Prostate gland (tissue), 2 donors: ENCODE measurements at regions not wholly inside any gene's neighbourhood (a gene's known extent, or its start where the extent isn't known, plus 50 kb on each side); places are given as distances from the start of the nearest gene placed in this dataset.

Experiments
- DNase-seq: peaks from one replicate; pipeline ENCODE4 v3.0.0-alpha.2; 2019; ENCODE audit warnings: low spot score
- H3K27ac ChIP-seq, 2 donors: fragments of 200-600 bp; sonication (generic); 2 replicates each; pipeline ENCODE4 v1.5.1; 2017 to 2019
- H3K27me3 ChIP-seq: fragments of 200-600 bp; sonication (generic); replicated peaks from 2 replicates; pipeline ENCODE4 v1.5.1; 2019; ENCODE audit not compliant: insufficient read depth
- H3K36me3 ChIP-seq, 2 donors: fragments of 200-600 bp; sonication (generic); 1 replicate in 1 of 2; 2 replicates in 1 of 2; pipeline versions ENCODE4 v1.5.1 to v1.8.1; 2017 to 2019
- H3K4me1 ChIP-seq: fragments of 200-600 bp; sonication (generic); replicated peaks from 2 replicates; pipeline ENCODE4 v1.5.1; 2019
- H3K4me3 ChIP-seq, 2 donors: fragments of 200-600 bp; sonication (generic); 2 replicates each; pipeline ENCODE4 v1.5.1; 2017 to 2019
- H3K9me3 ChIP-seq: fragments of 200-600 bp; sonication (generic); 2 replicates; pipeline ENCODE4 v1.5.1; 2017
- CTCF ChIP-seq, 4 experiments: fragments of 200-600 bp in 2 of 4; fragments of 450-650 bp in 2 of 4; sonication (generic) in 2 of 4; IDR thresholded peaks; 1 replicate in 3 of 4; 2 replicates in 1 of 4; pipeline ENCODE4 v1.5.1; 2016 to 2019; ENCODE audit warnings: antibody characterized with exemption in 4 of 4, mild to moderate bottlenecking in 2 of 4, moderate library complexity in 2 of 4
- POLR2A ChIP-seq: fragments of 450-650 bp; IDR thresholded peaks from one replicate; pipeline ENCODE4 v1.6.1; 2016; ENCODE audit warnings: antibody characterized with exemption, mild to moderate bottlenecking
- POLR2AphosphoS5 ChIP-seq: sonication (generic); formaldehyde crosslinking; IDR thresholded peaks from one replicate; pipeline ENCODE4 v1.6.1; 2017; ENCODE audit warnings: antibody characterized with exemption
- WGBS: methylation state at CpG from one replicate; pipeline ENCODE4 v1.1.5; 2018; 5-methylcytosine and 5-hydroxymethylcytosine counted together
- intact Hi-C: fragments of 100-400 bp; cut with DNase I; formaldehyde crosslinking; loops from one replicate; pipeline ENCODE4 v1.14.2; 2022

- Histone ChIP-seq H3K27ac (no peak overlapping the region), H3K27me3 (no peaks in the 10 kb centered on the region), H3K9me3 (no peaks in the 10 kb centered on the region), H3K4me3 (no peak overlapping the region), H3K4me1 (no peaks in the 10 kb centered on the region), H3K36me3 (no peaks in the 10 kb centered on the region)
- TF ChIP-seq POLR2AphosphoS5, result no peak
- TF ChIP-seq POLR2A, result no peak
- no peak for TF ChIP-seq CTCF (IDR thresholded peaks at IDR 0.05)
- intact Hi-C loops, result no loop called here
- WGBS, result 100% methylated on average over 1 of the region's 1 CpG
- DNase-seq, result no peak
These were observed 298.3 kb upstream of the DACH1 start for GRCh38 chr13:72165276-72165675.

- DNase-seq, result no peak
- Histone ChIP-seq H3K36me3 (no peaks in the 10 kb centered on the region), H3K9me3 (no peaks in the 10 kb centered on the region), H3K27me3 (no peaks in the 10 kb centered on the region), H3K27ac (no peak overlapping the region), H3K4me3 (no peak overlapping the region), H3K4me1 (no peaks in the 10 kb centered on the region)
- WGBS, result 63% methylated on average over 1 of the region's 1 CpG
- intact Hi-C loops, result no loop called here
- TF ChIP-seq POLR2A (no peak), POLR2AphosphoS5 (no peak), CTCF (IDR thresholded peaks at IDR 0.05) (no peak)
These were observed 297.8 kb upstream of the DACH1 start for GRCh38 chr13:72164811-72165210.

GRCh38 chr13:72163678-72164077 is 296.7 kb upstream of the DACH1 start:
- 32% methylated on average over 4 of the region's 4 CpGs for WGBS
- Histone ChIP-seq H3K36me3 (no peaks in the 10 kb centered on the region), H3K27ac (no peak overlapping the region), H3K4me1 (no peaks in the 10 kb centered on the region), H3K4me3 (no peak overlapping the region), H3K9me3 (no peaks in the 10 kb centered on the region), H3K27me3 (no peaks in the 10 kb centered on the region)
- intact Hi-C loops, result no loop called here
- no peak for TF ChIP-seq POLR2A
- TF ChIP-seq CTCF (IDR thresholded peaks at IDR 0.05), result no peak
- no peak for TF ChIP-seq POLR2AphosphoS5
- DNase-seq, result no peak

GRCh38 chr13:72160977-72161376 is 294.0 kb upstream of the DACH1 start:
- H3K9me3 ChIP-seq, result no peaks in the 10 kb centered on the region
- H3K4me3 ChIP-seq, result no peak overlapping the region
- no peak overlapping the region for H3K27ac ChIP-seq
- WGBS, result 92% methylated on average over 5 of the region's 5 CpGs
- H3K4me1 ChIP-seq, result no peaks in the 10 kb centered on the region
- TF ChIP-seq POLR2AphosphoS5 (no peak), CTCF (IDR thresholded peaks at IDR 0.05) (no peak), POLR2A (no peak)
- no peaks in the 10 kb centered on the region for H3K36me3 ChIP-seq
- intact Hi-C loops, result no loop called here
- H3K27me3 ChIP-seq, result no peaks in the 10 kb centered on the region
- DNase-seq, result no peak

- Histone ChIP-seq H3K27me3 (no peaks in the 10 kb centered on the region), H3K4me1 (no peaks in the 10 kb centered on the region), H3K36me3 (no peaks in the 10 kb centered on the region), H3K9me3 (no peaks in the 10 kb centered on the region), H3K4me3 (no peak overlapping the region), H3K27ac (no peak overlapping the region)
- no peak for DNase-seq
- intact Hi-C loops, result no loop called here
- no peak for TF ChIP-seq POLR2AphosphoS5
- TF ChIP-seq CTCF (IDR thresholded peaks at IDR 0.05), result no peak
- no peak for TF ChIP-seq POLR2A
These were observed 289.8 kb upstream of the DACH1 start for GRCh38 chr13:72156760-72157159.
